ENCODE measurements at regions not wholly inside any gene's neighbourhood (a gene's known extent, or its start where the extent isn't known, plus 50 kb on each side); places are given as distances from the start of the nearest gene placed in this dataset.

DNA sequence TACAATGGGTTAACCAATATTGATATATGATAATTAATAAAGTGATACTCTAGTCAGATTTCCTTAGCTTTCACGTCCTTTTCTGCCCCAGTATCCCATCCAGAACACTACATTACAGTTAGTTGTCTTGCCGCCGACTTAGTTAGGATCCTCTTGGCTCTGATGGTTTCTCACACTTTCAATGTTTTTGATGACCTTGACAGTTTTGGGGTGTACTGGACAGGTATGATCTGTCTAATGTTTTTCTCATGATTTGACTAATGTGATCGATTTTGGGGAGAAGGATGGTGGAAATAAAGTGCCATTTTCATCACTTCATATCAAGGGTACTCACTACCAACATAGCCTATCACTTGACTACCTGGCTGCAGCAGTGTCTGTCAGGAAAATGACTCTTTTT is 245.0 kb upstream of the TMC3 start:
- no peaks in the 10 kb centered on the region for H3K27me3 ChIP-seq
- DNase-seq (ENCODE audit: low spot score in 2 of 2) = no peak
- no peak overlapping the region for H3K4me3 ChIP-seq
- H3K36me3 ChIP-seq = no peaks in the 10 kb centered on the region
- no peak for TF ChIP-seq POLR2AphosphoS5 (IDR thresholded peaks at IDR 0.05)
- TF ChIP-seq, protein P1, sequence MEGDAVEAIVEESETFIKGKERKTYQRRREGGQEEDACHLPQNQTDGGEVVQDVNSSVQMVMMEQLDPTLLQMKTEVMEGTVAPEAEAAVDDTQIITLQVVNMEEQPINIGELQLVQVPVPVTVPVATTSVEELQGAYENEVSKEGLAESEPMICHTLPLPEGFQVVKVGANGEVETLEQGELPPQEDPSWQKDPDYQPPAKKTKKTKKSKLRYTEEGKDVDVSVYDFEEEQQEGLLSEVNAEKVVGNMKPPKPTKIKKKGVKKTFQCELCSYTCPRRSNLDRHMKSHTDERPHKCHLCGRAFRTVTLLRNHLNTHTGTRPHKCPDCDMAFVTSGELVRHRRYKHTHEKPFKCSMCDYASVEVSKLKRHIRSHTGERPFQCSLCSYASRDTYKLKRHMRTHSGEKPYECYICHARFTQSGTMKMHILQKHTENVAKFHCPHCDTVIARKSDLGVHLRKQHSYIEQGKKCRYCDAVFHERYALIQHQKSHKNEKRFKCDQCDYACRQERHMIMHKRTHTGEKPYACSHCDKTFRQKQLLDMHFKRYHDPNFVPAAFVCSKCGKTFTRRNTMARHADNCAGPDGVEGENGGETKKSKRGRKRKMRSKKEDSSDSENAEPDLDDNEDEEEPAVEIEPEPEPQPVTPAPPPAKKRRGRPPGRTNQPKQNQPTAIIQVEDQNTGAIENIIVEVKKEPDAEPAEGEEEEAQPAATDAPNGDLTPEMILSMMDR (IDR thresholded peaks at IDR 0.05) = no peak
- H3K9me3 ChIP-seq = no peaks in the 10 kb centered on the region
- intact Hi-C loops (cut with DNase I; ENCODE audit: low total_unique reads) = no loop called here
- no peaks in the 10 kb centered on the region for H3K4me1 ChIP-seq
- no peak overlapping the region for H3K27ac ChIP-seq

DNA sequence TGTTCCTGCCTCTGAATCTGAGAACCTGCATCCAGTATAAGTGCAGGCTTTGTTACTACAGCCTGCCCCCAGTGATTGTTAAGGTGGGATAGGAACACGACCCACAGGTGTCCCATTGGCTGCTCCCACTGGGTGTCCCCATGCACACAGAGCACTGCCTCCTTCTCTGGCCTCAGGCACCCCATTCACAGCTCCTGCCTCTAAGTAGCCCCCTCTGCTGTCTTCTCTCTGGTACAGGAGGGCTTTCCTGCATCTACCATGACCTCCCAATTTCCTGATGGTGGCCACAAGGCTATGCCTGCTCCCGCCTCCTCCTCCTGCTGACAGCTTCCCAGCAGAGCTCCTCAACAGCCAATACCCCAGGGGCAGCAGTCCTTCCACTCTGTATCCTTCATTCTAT is 238.6 kb upstream of the TMC3 start:
- Histone ChIP-seq H3K9me3 (no peaks in the 10 kb centered on the region), H3K27ac (no peak overlapping the region), H3K4me3 (no peak overlapping the region), H3K27me3 (no peaks in the 10 kb centered on the region), H3K36me3 (no peaks in the 10 kb centered on the region), H3K4me1 (no peaks in the 10 kb centered on the region)
- TF ChIP-seq POLR2A (IDR thresholded peaks at IDR 0.05) (no peak), POLR2AphosphoS5 (IDR thresholded peaks at IDR 0.05) (no peak)
- TF ChIP-seq, protein P1 (IDR thresholded peaks at IDR 0.05) = no peak
- intact Hi-C loops (cut with DNase I; ENCODE audit: low total_unique reads) = no loop called here
- DNase-seq (ENCODE audit: low spot score in 2 of 2) = no peak

DNA sequence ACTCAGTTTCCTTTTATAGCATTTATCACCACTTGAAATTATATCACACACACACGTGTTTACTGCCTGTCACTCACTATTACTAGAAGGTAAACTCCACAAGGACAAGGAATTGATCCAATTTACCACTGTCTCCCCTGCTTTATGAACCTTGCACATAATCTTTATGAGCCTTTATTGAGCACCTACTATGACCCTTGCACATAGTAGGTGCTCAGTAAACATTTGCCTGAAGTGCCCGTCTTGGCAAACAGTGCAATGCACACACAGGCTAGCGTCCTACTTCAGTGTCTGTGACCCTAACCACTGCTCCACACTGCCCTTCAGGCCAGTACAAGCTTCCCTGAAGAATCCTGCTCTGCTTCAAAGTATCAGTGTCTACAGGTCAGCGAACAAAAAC is 237.7 kb upstream of the TMC3 start:
- no peaks in the 10 kb centered on the region for H3K9me3 ChIP-seq
- H3K36me3 ChIP-seq = no peaks in the 10 kb centered on the region
- no peak overlapping the region for H3K4me3 ChIP-seq
- H3K27ac ChIP-seq = no peak overlapping the region
- no peaks in the 10 kb centered on the region for H3K4me1 ChIP-seq
- TF ChIP-seq, protein P1 (IDR thresholded peaks at IDR 0.05) = no peak
- no peak for TF ChIP-seq POLR2AphosphoS5 (IDR thresholded peaks at IDR 0.05)
- no peak for TF ChIP-seq POLR2A (IDR thresholded peaks at IDR 0.05)
- DNase-seq (ENCODE audit: low spot score in 2 of 2) = no peak
- H3K27me3 ChIP-seq = no peaks in the 10 kb centered on the region
- intact Hi-C loops (cut with DNase I; ENCODE audit: low total_unique reads) = no loop called here

DNA sequence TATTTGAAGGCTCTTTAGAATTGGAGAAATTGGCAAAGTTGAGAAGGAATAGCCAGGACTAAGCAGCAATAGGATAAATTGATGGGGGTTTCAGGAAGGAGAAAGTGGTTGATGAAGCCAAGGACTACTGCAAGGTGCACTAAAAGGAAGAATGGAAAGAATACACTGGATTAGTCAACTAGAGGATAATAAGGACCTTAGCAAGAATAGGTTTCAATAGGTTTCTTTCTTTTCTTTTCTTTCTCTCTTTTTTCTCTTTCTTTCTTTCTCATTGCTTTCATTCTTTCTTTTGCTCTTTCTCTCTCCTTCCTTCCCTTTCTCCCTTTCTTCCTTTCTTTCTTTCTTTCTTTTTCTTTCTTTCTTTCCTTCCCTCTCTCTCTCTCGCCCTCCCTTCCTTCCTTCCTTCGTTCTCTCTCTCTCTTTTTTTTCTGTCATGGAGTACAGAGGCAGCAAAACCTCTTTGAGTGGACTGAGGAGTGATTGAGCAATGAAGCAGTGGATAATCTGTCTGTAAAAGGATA is 234.4 kb upstream of the TMC3 start:
- no peaks in the 10 kb centered on the region for H3K9me3 ChIP-seq
- H3K27me3 ChIP-seq = no peaks in the 10 kb centered on the region
- H3K4me3 ChIP-seq = no peak overlapping the region
- TF ChIP-seq, protein P1 (IDR thresholded peaks at IDR 0.05) = no peak
- TF ChIP-seq POLR2A (IDR thresholded peaks at IDR 0.05) = no peak
- no peak for TF ChIP-seq POLR2AphosphoS5 (IDR thresholded peaks at IDR 0.05)
- H3K27ac ChIP-seq = no peak overlapping the region
- H3K36me3 ChIP-seq = no peaks in the 10 kb centered on the region
- DNase-seq (ENCODE audit: low spot score in 2 of 2) = no peak
- intact Hi-C loops (cut with DNase I; ENCODE audit: low total_unique reads) = no loop called here
- H3K4me1 ChIP-seq = no peaks in the 10 kb centered on the region

DNA sequence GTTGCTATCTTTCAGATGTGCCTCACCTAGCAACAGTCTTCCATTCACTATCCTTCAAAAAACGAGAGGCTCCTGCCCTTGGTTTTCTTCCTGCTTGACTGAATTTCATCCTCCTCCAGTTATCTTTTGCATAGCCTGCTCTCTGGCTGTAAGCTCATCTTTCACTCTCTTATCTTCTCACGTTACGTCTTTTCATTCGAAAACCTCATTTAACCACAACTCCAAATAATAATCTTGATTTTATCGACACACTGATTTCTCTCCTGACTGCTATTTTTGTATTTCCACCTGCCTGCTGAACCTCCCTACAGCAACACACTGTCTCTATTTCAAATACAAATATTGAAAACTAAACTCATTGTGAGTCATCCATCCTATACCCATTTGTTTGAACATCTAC is 230.7 kb upstream of the TMC3 start:
- no peaks in the 10 kb centered on the region for H3K4me1 ChIP-seq
- intact Hi-C loops (cut with DNase I; ENCODE audit: low total_unique reads) = no loop called here
- H3K9me3 ChIP-seq = peaks cover 6 to 18% of the 10 kb centered on the region in 2 donors
- H3K36me3 ChIP-seq = no peaks in the 10 kb centered on the region
- TF ChIP-seq, protein P1 (IDR thresholded peaks at IDR 0.05) = no peak
- TF ChIP-seq POLR2A (IDR thresholded peaks at IDR 0.05) = no peak
- no peak for TF ChIP-seq POLR2AphosphoS5 (IDR thresholded peaks at IDR 0.05)
- H3K27ac ChIP-seq = no peak overlapping the region
- DNase-seq (ENCODE audit: low spot score in 2 of 2) = no peak
- no peak overlapping the region for H3K4me3 ChIP-seq
- H3K27me3 ChIP-seq = no peaks in the 10 kb centered on the region

Data from breast epithelium (tissue), 4 donors.